ENCODE measurements at regions not wholly inside any gene's neighbourhood (a gene's known extent, or its start where the extent isn't known, plus 50 kb on each side); places are given as distances from the start of the nearest gene placed in this dataset.

DNA sequence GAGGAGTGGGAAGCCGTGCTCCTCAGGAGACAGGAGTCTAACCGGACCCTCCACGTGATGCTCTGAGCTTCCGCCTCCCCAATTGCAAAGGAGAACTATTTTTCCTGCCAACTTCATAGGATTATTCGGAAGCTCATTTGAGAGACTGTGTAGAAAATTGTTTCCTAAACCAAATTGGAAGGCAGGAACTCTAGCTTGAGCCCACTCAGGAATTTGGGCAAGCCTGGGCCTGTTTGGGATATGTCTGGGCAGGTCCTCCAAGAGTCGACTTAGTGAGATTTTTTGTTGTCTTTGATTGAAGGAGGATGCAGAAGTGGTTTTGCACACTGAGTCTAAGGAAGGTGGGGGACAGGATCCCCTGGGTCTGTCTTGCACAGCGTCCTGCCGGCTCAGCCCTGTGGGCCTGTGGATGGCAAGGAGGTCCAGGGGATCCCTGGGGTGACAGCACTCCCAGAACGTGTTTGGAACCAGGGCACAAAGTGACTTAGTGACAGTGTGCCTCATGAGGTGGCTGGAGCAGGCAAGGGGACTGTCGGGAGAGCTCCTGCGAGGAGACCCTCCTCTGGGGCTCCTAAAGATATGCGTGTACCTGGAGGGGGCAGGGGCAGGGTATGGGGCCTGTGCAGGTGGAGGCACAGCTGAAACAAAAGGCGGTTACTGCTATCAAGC lies 283.3 kb downstream of the NSG2 start:
- no peak for DNase-seq (ENCODE audit: low read depth)
- H3K4me3 ChIP-seq (ENCODE audit: low read depth, low read length) = no peak overlapping the region
- no peak for TF ChIP-seq CTCF (IDR thresholded peaks at IDR 0.05; ENCODE audit: low read depth, low read length, missing control alignments)

GRCh38 chr5:174329738-174330137 lies 284.2 kb downstream of the NSG2 start:
- no peak for DNase-seq (ENCODE audit: low read depth)
- H3K4me3 ChIP-seq (ENCODE audit: low read depth, low read length) = no peak overlapping the region
- no peak for TF ChIP-seq CTCF (IDR thresholded peaks at IDR 0.05; ENCODE audit: low read depth, low read length, missing control alignments)

DNA sequence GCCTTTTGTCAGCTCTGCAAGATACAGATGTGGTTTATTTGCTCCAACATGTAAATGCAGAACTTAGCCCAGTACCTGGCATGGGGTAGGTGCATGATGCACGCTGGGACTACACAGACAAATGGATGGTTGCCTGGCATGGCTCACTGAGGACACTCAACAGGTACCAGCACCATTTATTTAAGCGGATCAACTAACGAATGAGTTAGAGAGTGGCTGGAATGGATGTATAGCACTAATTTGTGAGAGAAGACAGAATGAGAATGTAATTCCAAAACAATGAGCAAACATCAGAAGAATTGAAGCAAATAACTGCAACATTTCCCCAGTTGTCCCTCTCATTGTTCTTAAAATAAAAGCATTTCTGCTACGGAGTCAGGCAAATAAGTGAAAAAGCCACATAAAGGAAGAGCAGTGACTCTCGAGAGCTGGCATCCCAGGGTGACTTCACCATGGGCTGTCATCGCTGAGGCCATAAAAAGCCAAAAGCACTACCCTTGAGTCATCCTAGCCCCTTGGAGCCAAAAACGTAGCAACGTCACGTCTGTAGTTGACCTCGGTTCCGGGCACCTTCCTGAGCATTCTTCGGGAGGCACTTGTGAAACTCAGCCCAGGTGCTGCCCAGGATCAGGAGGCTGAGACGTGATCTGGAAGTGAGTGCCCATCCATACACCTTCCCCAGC lies 290.3 kb downstream of the NSG2 start:
- DNase-seq (ENCODE audit: low read depth) = no peak
- no peak overlapping the region for H3K4me3 ChIP-seq (ENCODE audit: low read depth, low read length)
- no peak for TF ChIP-seq CTCF (IDR thresholded peaks at IDR 0.05; ENCODE audit: low read depth, low read length, missing control alignments)

- no peak for DNase-seq (ENCODE audit: low read depth)
- no peak for TF ChIP-seq CTCF (IDR thresholded peaks at IDR 0.05; ENCODE audit: low read depth, low read length, missing control alignments)
- no peak overlapping the region for H3K4me3 ChIP-seq (ENCODE audit: low read depth, low read length)
Measured at GRCh38 chr5:174336479-174336878, 291.0 kb downstream of the NSG2 start.

DNA sequence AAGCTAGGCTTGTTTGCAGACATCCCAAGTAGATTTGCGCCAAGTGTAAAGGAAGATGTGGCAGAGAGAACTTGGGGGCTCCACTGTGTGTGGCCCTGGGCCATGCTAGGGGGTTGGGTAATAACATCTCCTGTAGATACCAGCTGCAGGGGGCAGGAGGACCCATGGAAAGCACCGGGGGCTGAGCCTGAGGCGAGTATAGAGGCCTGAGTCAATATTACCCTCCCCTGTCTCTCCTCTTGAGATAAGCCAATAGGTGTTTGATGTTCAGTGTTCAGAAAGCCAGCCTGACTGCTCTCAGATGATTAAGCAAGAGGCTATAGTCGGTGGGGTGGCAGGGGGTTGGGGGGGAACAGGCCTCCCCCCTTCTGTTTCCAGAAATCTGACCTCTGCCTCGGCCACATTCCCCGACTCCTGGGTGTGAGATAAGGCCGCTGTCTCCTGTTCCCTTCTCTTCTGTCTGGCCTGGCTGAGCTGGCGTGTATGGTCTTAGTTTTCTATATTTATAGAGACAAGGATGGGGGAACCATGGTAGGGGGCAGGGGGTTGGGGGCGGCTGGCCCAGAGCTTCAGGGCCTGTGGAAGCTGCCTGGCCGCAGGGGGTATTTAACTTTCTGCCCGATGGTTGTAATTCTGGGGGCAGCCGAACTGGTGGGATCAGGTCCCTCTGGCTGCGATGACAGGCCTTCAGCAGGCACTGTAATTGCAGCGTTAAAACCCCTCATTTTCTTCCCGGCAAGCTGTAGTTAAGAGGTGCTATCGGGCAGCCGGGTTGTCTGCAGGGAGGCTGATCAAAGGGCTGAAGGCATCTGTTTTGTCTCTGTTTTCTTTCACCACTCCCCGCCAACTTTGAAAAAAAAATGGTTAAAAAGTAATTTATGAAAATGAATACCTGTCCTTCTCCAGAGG lies 292.0 kb downstream of the NSG2 start:
- no peak for DNase-seq (ENCODE audit: low read depth)
- TF ChIP-seq CTCF (IDR thresholded peaks at IDR 0.05; ENCODE audit: low read depth, low read length, missing control alignments) = no peak
- H3K4me3 ChIP-seq (ENCODE audit: low read depth, low read length) = no peak overlapping the region

- DNase-seq (ENCODE audit: low read depth) = no peak
- H3K4me3 ChIP-seq (ENCODE audit: low read depth, low read length) = no peak overlapping the region
- TF ChIP-seq CTCF (IDR thresholded peaks at IDR 0.05; ENCODE audit: low read depth, low read length, missing control alignments) = no peak
Measured at GRCh38 chr5:174338185-174339010, 292.9 kb downstream of the NSG2 start.

Measured in GM12864 (cell line).